Stimulated activated CD4-positive, alpha-beta T cell treated with anti-CD3 and anti-CD28 coated beads, Interleukin-4, amount 100 ng/mL, for 4 hours (primary cell): ENCODE measurements at regions not wholly inside any gene's neighbourhood (a gene's known extent, or its start where the extent isn't known, plus 50 kb on each side); places are given as distances from the start of the nearest gene placed in this dataset.
"Not testable (repeated sequence)": the region's sequence is repeated elsewhere in the genome, so short reads cannot be mapped to it uniquely, and the experiment has no call there.

Source experiments
- DNase-seq, 2 experiments: peaks; one replicate each; pipeline ENCODE4 v3.0.0-alpha.2; 2020

- DNase-seq: no peak
Measured at GRCh38 chr13:87986639-87987250, 315.6 kb downstream of the SLITRK5 start.

- DNase-seq: no peak
Measured at GRCh38 chr13:87998081-87998480, 326.9 kb downstream of the SLITRK5 start.

GRCh38 chr13:87999240-87999700 lies 328.1 kb downstream of the SLITRK5 start:
- DNase-seq: no peak

- no peak for DNase-seq
Measured at GRCh38 chr13:87999788-88000187, 328.6 kb downstream of the SLITRK5 start.

GRCh38 chr13:88000239-88000638 lies 329.1 kb downstream of the SLITRK5 start:
- DNase-seq: no peak

- DNase-seq: no peak
Measured at GRCh38 chr13:88000787-88001186, 329.6 kb downstream of the SLITRK5 start.

- DNase-seq: no peak
Measured at GRCh38 chr13:88005188-88005587, 334.0 kb downstream of the SLITRK5 start.

GRCh38 chr13:88014527-88014926 lies 343.4 kb downstream of the SLITRK5 start:
- DNase-seq: no peak

GRCh38 chr13:88022431-88023208 lies 351.4 kb downstream of the SLITRK5 start:
- no peak for DNase-seq

GRCh38 chr13:88026241-88026640 lies 355.1 kb downstream of the SLITRK5 start:
- DNase-seq: no peak

- DNase-seq: no peak
Measured at GRCh38 chr13:88031980-88032559, 360.9 kb downstream of the SLITRK5 start.

- DNase-seq: not testable (repeated sequence)
Measured at GRCh38 chr13:88036205-88036604, 365.0 kb downstream of the SLITRK5 start.

GRCh38 chr13:88042489-88042888 lies 371.3 kb downstream of the SLITRK5 start:
- DNase-seq: no peak

- DNase-seq: no peak
Measured at GRCh38 chr13:88051746-88052482, 380.7 kb downstream of the SLITRK5 start.

- no peak for DNase-seq
Measured at GRCh38 chr13:88063741-88064140, 392.6 kb downstream of the SLITRK5 start.

GRCh38 chr13:88066847-88067246 lies 395.7 kb downstream of the SLITRK5 start:
- no peak for DNase-seq

- DNase-seq: no peak
Measured at GRCh38 chr13:88068316-88068715, 397.1 kb downstream of the SLITRK5 start.

GRCh38 chr13:88068975-88069374 lies 397.8 kb downstream of the SLITRK5 start:
- no peak for DNase-seq

- DNase-seq: no peak
Measured at GRCh38 chr13:88071371-88071770, 400.2 kb downstream of the SLITRK5 start.

GRCh38 chr13:88074794-88075510 lies 403.8 kb downstream of the SLITRK5 start:
- DNase-seq: no peak

- no peak for DNase-seq
Measured at GRCh38 chr13:88085036-88085435, 413.9 kb downstream of the SLITRK5 start.

GRCh38 chr13:88086577-88086976 lies 415.4 kb downstream of the SLITRK5 start:
- DNase-seq: no peak

GRCh38 chr13:88097541-88097940 lies 426.4 kb downstream of the SLITRK5 start:
- no peak for DNase-seq
